ENCODE measurements at regions not wholly inside any gene's neighbourhood (a gene's known extent, or its start where the extent isn't known, plus 50 kb on each side); places are given as distances from the start of the nearest gene placed in this dataset.
"Not testable (repeated sequence)": the region's sequence is repeated elsewhere in the genome, so short reads cannot be mapped to it uniquely, and the experiment has no call there.

DNA sequence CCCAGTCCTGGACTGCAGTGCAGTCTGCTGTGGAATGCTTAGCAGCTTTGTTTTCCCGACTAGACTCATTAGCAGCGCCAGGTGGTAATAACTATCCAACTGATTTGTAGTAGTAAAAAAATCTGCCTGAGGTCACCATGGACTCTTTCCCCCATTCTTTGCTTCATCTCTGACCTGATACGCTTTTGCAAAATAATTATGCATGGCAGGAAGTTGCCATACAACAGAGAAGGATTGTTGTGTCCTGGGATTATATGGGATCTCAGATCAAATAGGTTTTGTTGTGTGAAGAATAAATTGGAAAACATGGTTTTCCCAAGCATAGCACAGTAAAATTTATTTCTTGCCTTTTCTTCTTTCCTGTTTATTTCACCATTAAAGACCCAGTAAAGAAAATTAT lies 72.4 kb upstream of the ATP5MC3 start:
- no peak for DNase-seq (ENCODE audit: low read depth)

DNA sequence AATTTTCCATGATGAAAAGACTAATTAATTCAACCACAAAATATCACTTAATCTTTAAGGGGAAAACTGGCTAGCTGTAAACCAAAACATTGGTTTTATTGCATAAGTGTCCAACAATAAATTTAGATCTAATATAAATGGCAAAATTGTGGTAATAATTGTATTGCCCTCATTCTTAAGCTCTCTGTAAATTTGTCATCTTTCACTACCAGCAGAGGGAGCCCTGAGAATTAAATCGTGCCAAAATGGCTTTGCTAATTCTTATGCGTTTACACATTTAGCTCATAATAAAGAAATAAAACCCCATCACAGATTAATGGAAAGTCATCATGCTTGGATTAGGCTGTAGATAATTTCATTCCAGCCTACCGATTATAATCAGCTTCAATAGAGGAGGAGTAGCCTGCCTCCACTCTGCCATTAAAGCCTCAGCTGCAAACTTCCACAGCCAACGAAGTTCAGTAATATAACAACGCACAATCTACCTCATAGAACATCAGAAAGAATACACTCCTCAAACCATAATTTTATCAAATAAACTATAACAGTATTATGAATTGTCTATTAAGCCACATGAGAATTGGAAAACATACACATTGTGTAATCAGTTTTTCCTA lies 70.0 kb upstream of the ATP5MC3 start:
- DNase-seq (ENCODE audit: low read depth): no peak

GRCh38 chr2:175247159-175247558 lies 65.6 kb upstream of the ATP5MC3 start:
- no peak for DNase-seq (ENCODE audit: low read depth)

GRCh38 chr2:175244697-175245096 lies 63.2 kb upstream of the ATP5MC3 start:
- no peak for DNase-seq (ENCODE audit: low read depth)

- DNase-seq (ENCODE audit: low read depth): no peak
Measured at GRCh38 chr2:175241691-175242090, 60.2 kb upstream of the ATP5MC3 start.

DNA sequence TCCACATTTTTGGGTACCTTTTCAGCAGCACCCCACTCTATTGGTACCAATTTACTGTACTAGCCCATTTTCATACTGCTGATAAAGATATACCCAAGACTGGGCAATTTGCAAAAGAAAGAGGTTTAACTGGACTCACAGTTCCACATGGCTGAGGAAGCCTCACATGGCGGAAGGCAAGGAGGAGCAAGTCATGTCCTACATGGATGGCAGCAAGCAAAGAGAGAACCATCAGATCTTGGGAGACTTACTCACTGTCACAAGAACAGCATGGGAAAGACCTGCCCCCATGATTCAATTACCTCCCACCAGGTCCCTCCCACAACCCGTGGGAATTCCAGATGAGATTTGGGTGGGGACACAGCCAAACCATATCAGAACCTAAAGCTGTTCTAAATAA lies 58.5 kb upstream of the ATP5MC3 start:
- not testable (repeated sequence) for DNase-seq (ENCODE audit: low read depth)

- no peak for DNase-seq (ENCODE audit: low read depth)
Measured at GRCh38 chr2:175236930-175237329, 55.4 kb upstream of the ATP5MC3 start.

GRCh38 chr2:175234650-175235049 lies 53.1 kb upstream of the ATP5MC3 start:
- no peak for DNase-seq (ENCODE audit: low read depth)

DNA sequence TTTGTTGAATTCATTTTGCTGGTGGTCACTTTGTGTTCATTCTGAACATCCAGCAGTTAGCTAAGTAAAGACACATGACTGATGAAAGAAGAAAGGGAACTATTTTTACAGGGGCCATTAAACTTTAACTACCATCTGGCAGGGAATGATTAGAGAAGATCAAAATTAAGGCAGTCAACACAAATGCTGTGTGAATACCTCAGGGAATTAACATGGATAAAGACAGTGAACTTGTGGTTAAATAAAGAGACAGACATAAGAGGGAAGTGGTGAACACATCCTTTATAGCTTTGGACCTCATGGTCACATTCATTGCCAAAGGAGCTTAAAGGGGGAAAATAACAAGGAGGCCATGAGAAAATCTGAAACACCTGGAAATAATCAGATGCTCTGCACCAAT lies 52.6 kb upstream of the ATP5MC3 start:
- no peak for DNase-seq (ENCODE audit: low read depth)

DNA sequence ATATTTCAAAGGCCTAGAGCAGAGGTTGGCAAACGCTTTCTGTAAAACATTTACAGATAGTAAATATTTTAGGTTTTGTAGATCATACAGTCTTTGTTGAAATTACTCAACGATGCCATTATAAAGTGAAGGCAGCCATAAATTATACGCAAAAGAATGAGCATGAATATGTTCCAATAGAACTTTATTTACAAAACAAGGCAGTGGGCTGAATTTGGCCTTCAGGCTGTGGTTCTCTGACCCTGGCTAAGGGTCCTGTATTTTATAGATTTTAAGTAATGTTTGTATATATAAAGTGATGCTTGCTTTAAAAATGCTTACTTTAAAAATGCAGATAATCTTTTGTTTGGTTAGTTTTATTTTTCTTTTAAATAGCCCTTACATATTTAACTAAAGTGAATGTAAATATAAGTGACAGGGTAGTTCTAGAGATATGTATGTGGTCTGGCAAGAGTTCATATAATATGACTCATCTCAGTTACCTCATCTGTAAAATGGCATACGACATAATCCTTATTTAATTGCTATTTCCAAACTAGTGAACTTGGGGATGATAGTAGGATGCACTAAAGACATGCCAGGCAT lies 51.7 kb upstream of the ATP5MC3 start:
- DNase-seq (ENCODE audit: low read depth): no peak
